ENCODE measurements at regions not wholly inside any gene's neighbourhood (a gene's known extent, or its start where the extent isn't known, plus 50 kb on each side); places are given as distances from the start of the nearest gene placed in this dataset.
A peak's percentile ranks its signal among the peaks of the same experiment; 100 is the strongest.
"Not testable (repeated sequence)": the region's sequence is repeated elsewhere in the genome, so short reads cannot be mapped to it uniquely, and the experiment has no call there.

DNA sequence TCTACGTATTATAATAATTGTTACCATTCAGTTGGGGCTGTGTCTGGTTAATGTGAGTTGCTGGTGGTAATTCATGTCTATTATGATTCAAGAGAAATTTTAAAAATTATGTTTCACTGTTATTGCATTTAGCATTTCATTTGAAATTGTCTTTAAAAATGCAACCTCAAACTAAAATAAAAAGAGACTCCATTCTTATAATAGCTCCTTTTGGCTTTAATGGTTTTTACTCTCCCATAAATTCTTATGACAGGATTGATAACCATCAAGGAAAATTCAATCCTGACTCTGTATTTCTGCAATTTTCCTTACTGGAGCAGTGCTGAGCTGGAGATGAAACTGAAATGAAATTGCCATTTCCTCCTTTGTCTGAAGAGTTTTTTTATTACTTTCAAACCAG lies 262.7 kb downstream of the REEP3 start:
- DNase-seq (ENCODE audit: low read depth) = no peak

DNA sequence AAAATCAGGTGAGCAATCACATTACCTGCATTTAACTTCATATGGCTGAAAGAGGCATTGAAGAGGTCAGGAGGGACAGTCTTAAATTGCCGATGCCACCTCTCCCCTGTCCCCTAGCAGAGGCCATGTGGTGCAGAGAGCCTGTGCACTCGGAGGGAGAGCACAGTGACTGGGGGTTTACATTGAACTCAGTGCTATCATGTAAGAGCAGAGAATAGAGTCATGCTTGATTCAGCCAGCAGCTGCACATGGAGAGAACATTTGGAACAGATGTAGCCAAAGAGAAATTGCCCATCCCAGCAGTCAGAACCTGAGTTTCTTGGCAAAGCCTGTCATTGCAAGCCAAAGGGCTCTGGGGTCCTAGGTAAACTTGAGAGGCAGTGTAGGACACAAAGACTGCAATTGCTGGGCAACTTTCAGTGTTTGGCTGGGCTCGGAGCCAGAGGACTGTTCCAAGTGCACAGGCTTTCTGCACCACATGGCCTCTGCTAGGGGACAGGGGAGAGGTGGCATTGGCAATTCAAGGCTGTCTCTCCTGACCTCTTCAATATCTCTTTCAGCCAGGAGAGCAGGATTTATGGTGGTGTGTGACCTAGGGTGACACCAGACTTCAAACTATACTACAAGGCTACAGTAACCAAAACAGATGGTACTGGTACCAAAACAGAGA lies 267.1 kb downstream of the REEP3 start:
- no peak for DNase-seq (ENCODE audit: low read depth)

GRCh38 chr10:63795094-63795860 lies 274.1 kb downstream of the REEP3 start:
- no peak for DNase-seq (ENCODE audit: low read depth)

GRCh38 chr10:63798599-63799498 lies 277.6 kb downstream of the REEP3 start:
- peak; percentile 54 for DNase-seq (ENCODE audit: low read depth)

DNA sequence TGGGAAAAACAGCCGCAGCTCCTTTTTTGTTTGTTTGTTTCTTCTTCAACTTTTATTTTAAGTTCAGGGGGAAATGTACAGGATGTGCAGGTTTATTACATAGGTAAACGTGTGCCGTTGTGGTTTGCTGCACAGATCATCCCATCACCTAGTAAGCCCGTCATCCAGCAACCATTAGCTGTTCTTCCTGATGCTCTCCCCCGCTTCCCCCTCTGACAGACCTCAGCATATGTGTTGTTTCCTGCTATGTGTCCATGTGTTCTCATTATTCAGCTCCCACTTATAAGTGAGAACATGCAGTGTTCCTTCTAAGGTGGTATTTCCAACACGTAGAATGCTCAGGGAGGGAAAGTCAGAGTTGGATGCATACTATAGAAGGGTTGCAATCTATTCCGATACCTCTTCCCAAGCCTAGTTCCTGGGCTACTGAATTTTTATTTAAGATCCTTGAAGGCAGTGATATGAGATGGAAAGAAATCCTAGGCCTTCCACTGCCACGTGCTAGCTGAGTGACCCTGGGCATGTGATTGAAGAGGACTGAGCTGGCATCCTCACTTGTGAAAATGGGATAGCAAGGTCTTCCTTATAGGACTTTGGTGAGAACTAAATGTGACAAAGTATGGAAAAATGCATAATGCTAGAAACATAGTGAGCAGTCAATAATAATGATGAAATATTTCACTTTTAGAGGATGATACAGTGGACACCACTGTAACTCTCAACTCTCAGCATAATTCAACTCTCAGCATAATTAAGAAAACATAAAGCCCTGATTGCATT lies 278.5 kb downstream of the REEP3 start:
- no peak for DNase-seq (ENCODE audit: low read depth)

DNA sequence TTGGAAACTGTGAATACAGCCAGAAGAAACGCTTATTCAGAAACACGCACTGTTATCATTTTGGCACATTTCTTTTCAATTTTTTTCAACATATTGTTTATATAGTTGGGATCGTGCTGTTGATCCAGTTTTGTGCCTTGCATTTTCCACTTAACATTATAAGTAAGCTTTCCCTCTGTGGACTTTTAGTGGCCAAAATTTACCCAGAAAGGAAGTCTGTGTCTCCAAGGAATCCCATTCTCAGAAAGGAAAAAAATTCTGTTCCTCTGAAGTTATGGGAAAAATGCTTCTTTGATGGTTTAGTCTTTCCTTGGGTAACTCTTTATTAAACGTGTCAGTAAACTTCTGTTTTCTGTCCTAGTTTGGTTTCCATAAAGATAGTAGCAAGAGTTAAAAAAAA lies 280.0 kb downstream of the REEP3 start:
- DNase-seq (ENCODE audit: low read depth) = no peak

DNA sequence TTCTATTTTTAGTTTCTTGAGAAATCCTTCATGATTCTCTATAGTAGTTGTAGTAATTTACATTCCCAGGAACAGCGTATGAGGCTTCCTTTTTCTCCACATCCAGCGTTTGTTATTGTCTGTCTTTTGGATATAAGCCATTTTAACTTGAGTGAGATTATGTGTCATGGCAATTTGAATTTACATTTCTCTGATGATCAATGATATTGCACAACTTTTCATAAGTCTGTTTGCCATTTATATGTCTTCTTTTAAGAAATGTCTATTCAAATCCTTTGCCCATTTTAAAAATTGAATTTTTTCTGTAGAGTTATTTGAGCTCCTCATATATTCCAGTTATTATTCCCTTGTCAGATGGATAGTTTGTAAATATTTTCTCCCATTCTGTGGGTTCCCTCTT lies 285.1 kb downstream of the REEP3 start:
- no peak for DNase-seq (ENCODE audit: low read depth)

DNA sequence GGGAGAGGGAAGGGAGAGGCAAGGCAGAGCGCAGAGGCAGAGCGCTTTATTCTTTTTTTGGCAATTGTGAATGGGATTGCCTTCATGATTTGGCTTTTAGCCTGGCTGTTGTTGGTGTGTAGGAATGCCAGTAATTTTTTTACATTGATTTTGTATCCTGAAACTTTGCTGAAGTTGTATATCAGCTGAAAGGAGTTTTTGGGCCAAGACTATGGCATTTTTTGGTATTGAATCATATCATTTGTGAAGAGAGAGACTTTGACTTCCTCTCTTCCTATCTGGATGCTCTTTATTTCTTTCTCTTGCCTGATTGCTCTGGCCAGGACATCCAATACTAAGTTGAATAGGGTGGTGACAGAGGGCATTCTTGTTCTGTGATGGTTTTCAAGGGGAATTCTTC lies 291.3 kb downstream of the REEP3 start:
- DNase-seq (ENCODE audit: low read depth) = no peak

GRCh38 chr10:63819753-63820329 lies 298.6 kb downstream of the REEP3 start:
- peak; percentile 34 for DNase-seq (ENCODE audit: low read depth)

DNA sequence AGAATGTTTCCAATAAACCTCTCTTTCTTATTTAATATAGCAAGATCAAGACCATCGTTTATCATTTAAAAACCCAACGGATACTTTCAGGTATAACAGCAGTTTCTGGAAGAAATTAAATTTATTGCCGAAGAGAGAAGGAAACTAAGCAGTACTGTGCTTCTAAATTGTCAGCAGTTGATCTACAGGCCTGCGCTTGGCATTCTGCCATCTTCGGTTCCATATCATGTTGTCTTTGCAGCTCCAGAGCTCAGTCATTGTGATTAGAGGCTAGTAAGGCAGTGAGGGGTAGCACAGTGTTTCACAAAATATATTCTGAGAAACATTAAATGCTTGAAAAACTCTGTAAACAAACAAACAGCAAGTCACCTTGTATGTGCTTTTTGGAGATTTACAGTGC lies 301.3 kb downstream of the REEP3 start:
- DNase-seq (ENCODE audit: low read depth) = no peak

DNA sequence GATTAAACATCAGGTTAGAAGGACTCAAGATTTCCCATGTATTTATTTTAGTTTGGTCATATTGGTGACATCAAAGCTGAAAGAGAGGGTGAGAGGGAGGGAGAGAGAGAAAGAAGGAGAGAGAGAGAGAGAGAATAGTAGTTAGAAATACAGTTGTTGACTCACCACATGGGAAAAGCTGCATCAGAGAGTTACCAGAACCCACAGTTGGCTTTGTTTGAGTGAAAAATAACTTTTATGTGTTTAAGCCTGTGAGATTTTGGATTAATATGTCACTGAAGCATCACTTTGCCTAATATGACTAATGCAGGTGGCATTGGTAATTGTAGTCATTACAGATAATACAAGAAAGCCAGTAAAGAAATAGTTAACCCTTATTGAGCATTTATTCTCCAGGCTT lies 303.9 kb downstream of the REEP3 start:
- no peak for DNase-seq (ENCODE audit: low read depth)

- no peak for DNase-seq (ENCODE audit: low read depth)
These were observed 304.6 kb downstream of the REEP3 start for GRCh38 chr10:63825766-63826165.

GRCh38 chr10:63827018-63827417 lies 305.8 kb downstream of the REEP3 start:
- not testable (repeated sequence) for DNase-seq (ENCODE audit: low read depth)

DNA sequence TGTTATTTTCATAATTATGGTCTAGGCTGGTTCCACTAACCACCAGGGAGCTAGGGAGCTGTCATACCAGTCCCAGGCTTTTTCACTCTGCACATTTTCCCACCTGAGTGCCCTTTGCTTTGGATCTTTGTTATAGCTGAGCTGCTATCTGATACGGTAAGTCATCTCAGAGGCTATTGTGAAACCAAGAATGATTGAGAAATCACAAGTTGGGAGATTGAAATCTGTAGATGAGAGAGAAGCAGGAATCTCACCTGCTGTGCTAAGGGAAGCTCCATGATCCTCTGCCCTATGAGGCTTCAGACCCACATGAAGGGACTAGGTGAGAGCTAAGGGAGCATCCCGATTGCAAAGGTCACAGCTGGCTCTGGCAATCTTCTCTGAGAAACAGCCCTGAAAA lies 307.8 kb downstream of the REEP3 start:
- no peak for DNase-seq (ENCODE audit: low read depth)

- no peak for DNase-seq (ENCODE audit: low read depth)
These were observed 308.5 kb downstream of the REEP3 start for GRCh38 chr10:63829573-63830149.

GRCh38 chr10:63832686-63833085 lies 311.5 kb downstream of the REEP3 start:
- DNase-seq (ENCODE audit: low read depth) = no peak

DNA sequence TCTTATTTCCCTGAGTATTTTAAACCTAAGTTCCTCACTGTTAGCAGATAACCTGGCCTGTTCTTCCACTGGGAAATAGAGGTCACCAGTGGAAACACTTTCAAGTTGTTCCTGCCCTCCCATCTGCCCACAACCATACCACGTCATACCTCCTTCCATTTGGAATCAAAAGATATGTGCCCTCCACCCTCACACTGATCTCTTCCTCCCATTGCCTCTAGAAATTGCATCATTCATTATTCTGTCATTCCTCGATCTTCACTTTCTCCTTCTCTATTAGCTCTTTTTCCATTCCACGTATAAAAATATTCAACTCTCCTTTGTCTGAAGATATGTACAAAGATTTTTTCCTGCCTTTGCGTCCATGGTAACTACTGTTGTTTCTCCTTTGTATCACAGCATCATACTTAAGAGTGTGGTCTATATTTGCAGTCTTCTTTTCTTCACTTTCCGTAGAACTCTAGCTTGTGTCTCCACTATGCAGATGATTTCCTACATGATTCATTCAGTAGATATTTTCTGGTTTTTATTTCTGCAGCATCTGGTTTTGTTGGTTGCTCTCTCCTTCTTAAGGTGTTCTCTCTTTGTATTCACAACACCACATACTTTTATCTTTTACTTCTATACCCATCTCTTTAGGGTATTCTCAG lies 312.3 kb downstream of the REEP3 start:
- DNase-seq (ENCODE audit: low read depth) = no peak

DNA sequence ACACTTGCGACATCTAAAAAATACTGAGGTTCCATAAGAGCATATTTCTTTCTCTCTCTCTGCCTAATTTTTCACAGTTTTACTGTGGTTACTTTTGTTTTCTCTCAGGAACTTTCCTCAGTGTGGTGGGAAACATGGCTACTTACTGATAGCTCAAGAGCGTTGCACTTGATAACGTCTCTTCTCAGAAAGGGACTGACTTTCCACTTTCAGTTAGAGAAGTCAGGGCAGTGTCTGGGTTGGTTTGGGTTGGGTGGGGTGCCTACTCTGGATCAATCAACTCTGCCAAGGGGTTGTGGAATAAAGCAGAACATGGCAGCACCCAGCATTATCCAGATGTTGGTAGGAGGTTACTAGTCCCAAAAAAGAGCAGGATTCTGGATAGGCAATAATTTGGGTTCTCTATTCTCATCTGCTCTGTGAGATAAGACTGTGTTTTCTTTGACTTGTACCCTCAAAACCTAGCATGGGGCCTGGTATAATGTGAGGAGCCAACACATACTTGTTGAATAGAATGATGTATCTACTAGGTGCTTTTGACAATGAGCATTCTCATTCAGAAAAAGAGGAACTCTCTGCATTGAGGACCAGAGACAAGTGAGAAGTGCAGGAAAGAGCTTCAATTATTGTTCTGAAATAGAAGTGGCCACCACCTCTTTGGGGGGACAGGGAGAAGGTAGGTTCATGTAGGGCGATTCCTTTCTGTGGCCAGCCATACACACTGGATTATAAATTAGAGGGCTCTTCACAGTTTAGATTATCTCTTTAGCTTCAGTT lies 315.7 kb downstream of the REEP3 start:
- no peak for DNase-seq (ENCODE audit: low read depth)

DNA sequence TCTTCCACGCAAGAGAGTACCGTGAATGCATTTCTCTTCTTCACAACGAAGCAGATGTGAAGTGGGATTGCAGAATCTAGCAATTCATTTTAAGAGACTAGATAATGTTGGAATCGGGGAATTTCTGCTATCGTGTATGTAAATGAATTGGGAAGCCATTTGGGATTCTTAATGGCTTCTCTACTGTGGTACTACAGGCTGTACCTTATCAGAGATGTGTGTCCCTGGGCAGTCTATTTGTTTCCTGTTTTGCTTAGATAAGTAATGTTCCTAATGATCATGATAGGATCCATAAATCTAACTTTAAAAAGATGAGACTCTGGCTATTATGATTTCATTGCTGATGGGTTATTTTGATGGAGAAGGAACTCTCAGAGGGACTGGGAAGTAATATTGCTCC lies 320.6 kb downstream of the REEP3 start:
- DNase-seq (ENCODE audit: low read depth) = no peak

- DNase-seq (ENCODE audit: low read depth) = no peak
These were observed 321.9 kb downstream of the REEP3 start for GRCh38 chr10:63843107-63843506.

All from forelimb muscle (tissue), 1 donor.